ENCODE measurements at regions not wholly inside any gene's neighbourhood (a gene's known extent, or its start where the extent isn't known, plus 50 kb on each side); places are given as distances from the start of the nearest gene placed in this dataset.
"Not testable (repeated sequence)": the region's sequence is repeated elsewhere in the genome, so short reads cannot be mapped to it uniquely, and the experiment has no call there.

DNA sequence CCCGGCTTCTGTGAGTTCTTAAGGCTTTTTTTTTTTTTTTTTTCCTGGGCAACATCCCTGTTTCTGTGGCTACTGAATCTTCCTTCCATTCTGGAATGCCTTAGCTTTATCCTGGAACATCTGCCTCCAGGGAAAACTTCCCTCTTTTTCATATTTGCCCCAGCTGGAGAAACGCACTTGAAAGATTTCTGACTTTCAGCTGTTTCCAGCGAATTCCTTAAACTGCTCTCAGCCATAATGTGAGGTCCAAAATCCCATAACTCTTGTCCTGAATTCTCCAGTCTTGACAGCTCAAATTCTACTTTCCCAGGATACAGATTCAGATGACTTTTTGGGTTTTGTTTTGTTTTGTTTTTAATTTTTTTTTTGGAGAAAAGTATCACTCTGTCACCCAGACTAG is 263.6 kb upstream of the AUTS2 start:
- DNase-seq, result no peak

DNA sequence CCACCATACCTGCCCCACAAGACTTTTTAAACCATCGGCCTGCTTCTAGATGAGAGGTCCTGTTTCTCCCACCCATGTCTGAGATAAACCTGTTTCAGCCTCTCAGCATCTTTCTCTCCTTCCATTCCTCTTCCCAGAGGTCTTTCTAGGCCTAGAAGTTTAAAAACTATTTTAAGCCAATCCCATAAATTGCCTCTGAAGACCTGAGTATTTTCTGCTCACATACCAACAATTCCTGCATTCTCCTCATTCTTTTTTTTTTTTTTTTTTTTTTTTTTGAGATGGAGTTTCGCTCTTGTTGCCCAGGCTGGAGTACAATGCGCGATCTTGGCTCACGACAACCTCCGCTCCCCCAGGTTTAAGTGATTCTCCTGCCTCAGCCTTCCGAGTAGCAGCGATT is 262.9 kb upstream of the AUTS2 start:
- DNase-seq, result no peak

DNA sequence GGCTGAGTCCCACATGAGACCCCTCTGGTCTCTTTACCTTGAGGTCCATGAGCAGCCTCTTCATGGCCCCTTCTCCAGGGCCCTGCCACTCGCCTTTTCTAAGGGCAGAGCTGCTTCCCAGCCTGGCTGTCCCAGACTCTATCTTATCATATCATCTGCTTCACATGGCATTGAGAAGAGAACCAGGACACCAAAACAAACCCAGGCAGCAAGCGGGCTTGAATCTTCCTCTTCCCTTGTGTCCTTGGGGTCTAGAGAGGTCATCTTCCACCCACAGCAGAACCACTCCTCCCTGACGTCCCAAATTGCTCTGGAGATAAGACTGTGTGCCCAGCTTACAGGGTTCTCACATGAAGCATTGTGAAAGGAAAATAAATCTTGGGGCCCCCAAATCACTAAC is 261.3 kb upstream of the AUTS2 start:
- DNase-seq, result no peak

DNA sequence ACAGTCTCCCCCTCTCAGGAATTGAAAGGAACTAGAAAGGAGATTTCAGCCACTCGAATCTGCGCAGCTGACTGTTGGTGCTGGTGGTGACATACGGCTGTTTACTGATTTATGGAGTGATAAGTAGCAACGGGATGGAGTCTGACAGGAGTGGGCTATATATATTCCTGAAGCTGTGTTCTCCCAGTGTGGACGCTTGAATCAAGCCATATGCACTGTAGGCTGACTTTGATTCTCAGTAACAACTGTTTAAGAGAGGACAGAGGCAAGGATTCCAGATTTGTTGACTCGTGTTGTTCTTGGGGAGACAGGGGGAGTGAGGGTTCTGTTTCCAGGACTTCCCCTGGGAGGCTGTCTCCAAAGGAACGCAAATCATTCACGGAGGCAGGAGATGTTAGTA is 260.1 kb upstream of the AUTS2 start:
- no peak for DNase-seq

DNA sequence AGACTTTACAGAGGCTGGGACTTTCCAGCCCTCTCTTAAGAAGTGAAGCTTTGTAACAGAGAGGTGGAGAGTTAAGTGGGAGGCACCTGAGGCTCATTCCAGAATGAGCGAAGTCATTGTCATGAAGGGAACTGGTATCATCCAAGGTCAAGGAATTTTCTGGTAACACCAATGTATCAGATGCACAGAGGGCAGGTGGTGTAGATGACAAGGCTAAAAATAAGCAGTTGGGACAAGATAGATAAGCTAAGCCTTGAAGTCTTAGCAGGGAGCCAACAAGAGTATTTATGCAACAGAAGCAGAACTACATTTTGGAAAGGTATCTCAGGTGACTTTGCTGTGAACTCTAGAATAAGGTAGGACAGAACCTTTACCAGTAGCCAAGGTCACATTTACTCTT is 257.0 kb upstream of the AUTS2 start:
- no peak for DNase-seq

DNA sequence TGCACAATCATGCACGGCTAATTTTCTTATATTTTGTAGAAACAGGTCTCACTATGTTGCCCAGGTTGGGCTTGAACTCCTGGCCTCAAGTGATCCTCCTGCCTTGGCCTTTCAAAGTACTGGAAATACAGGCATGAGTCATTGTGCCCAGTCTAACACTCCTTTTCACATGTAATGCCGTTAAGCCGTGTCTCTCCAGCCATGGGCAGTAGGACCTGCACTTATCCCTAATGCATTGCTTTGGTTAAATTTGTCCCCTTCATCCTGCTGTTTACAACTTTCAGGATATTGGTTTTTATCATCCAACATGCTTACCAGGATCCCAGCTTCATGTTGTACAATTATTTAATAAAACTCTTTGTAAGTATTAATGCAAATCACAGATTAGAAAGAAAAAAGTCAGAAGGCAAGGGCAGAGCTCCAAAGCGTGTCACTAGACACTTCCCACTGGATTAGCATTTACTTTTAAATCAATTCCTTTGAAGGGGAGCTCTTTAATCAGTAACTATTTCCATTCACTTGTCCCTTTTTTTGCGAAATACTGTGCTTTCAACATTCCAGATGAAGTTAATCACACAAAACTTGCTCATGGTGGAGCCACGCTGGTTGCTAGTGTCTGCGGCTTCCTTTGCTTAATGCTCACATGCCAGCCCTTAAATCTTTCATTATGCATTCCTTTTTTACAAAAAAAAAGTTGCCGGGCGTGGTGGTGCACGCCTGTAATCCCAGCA is 256.0 kb upstream of the AUTS2 start:
- DNase-seq, result no peak

DNA sequence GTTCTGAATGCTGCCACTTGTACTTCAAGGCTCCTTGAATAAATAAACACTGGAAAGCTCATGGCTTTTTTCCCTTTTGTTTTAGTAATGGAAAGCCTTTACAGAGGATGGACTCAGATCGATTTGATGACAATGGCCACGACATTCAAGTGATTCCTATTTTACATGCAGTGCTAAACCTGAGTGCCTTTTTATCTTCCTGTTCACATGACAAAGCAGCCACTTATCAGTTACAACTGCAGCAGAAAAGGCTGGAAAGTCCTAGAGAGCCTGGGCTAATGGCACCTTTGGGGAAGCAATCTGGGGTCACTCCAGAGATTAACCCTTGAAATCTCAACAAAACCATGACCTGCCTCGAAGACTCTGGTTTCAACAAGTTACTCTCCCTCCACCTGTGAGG is 249.0 kb upstream of the AUTS2 start:
- no peak for DNase-seq

DNA sequence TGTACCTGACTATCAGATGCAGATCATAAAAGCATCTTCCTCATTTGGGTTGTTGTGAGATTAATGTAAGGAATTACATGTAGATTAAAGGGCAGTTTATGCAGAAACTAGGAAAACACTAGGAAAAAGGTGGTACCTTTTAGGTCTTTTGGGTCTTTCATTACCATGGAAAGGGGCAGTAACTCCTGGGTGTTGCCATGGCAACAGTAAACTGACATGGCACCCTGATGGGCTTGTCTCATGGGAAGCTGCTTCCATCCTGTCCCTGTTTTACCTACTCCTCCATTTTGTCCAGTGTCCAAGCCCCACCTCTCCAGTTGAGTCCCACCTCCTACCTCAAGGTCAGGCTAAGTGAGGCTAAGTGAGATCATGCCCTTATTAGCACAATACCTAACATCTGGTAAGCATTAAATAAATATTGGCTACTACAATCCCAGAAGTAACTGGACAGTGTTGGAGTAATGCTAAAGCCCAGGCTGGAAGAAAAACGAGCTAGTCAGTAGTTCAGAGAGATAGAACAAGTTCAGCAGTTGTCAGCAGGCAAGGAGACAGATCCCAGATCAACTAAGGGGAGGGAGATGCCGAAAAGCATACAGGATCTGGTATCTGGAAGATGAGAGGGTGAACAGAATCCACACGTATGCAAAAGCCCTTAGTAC is 240.0 kb upstream of the AUTS2 start:
- DNase-seq, result no peak

DNA sequence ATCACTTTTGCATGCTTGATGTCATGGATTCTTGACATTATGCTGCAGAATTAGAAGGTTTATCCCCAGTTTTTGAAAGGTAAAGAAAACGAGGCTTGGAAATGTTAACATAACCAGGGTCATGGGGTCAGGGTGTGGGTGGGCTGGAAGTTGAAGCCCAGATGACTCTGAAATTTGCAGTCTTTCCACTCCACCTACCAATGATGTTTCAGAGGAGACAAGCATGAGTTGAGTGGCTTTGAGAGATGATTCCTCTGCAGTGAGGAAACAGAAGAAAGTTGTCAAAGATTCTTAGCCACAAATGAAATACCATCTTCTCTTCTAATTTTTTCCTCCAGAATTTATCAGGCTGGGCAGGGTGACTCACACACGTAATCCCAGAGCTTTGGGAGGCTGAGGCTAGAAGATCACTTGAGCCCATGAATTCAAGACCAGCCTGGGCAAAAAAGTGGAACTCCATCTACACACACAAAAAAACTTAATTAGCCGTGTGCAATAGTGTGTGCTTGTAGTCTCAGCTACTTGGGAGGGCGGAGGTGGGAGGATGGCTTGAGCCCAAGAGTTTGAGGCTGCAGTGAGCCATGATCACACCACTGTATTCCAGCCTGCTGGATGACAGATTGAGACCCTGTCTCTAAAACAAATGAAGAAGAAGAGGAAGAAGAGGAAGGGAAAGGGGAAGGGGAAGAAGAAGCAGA is 239.1 kb upstream of the AUTS2 start:
- no peak for DNase-seq

DNA sequence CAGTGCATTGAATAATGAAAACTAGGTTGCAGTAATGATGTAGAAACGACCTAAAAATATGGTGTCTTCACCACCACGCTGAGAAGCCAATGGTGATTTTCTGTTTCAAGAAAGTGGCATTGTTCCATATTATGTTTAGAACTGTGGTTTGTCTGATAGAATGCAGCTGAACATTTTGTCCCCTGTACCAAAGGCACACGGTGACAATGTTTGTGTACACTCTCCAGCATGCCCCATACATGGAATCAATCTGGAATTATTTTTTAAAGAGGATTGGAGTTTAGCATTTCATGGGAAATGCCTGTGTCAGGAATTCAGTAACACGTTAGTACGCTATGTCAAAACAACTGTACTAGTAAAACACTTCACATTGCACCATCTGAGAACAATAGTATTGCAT is 237.4 kb upstream of the AUTS2 start:
- DNase-seq, result no peak

DNA sequence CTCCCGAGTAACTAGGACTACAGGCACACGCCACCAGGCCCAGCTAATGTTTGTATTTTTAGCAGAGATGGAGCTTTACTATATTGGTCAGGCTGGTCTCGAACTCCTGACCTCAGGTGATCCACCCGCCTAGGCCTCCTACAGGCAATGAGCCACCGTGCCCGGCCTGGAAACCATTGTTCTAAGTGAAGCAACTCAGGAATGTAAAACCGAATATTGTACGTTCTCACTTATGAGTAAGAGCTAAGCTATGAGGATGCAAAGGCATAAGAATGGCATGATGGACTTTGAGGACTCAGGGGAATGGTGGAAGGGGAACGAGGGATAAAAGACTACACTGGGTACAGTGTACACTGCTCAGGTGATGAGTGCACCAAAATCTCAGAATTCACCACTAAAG is 235.1 kb upstream of the AUTS2 start:
- no peak for DNase-seq

DNA sequence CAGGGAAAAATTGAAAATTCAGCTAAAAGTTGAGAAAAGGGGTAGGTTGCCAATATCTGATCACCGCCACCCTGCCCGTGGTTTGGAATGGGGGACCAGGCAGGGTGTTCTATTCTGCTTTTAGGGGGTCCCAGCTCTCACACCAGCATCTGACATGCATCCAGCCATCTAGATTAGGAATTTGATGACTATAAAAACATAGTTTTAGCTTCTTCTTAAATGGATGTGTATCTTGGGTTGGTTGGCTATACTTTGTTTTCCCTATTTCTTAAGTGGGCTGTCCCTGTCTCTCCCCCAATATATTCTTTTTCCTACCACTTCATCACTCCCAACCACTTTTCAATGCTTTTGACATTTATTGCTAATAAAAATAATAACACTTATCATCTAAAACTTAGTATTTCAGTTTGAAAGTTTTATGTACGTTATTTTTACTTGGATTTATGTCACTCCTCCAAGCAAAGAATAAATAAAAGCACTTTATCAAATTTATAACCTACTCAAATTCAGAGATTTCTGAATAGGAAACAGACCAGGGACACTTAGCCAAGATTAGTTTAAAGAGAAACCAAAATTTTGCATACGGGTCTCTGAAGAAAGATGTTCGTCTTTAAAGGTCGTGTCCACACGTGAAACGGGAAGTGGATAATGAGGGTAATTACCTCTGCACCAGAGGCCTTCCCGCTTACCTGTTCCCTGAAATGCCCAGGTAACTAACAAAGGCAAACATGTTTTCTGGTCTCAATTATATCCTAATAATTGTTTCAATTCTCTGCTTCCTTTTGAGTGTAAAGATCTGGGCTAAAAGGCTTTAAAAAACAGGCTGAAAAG is 233.2 kb upstream of the AUTS2 start:
- no peak for DNase-seq

DNA sequence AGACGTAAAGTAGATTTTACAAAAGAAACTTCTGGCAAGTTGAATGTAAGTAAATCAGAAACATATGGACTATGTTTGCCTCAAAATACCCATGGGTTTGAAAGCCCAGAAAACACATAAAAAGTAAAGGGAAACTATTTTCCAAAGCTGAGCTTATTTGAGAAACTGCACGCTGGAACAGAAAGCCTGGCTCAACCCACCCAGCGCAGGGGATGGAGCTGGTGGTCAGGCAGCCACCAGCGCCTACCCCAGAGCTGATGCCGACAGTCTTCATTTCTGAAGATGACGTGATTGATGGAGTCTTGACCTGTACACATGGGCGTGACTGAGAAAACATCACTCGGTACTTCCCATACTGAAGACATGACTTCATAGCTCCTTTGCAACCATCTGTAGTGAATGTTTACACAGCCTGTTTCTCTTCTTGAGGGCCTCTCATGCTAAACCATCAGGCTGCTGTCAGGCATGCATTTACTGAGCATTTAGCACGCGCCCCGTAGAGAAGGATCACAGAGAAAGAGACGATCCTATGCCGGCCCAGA is 232.6 kb upstream of the AUTS2 start:
- no peak for DNase-seq

DNA sequence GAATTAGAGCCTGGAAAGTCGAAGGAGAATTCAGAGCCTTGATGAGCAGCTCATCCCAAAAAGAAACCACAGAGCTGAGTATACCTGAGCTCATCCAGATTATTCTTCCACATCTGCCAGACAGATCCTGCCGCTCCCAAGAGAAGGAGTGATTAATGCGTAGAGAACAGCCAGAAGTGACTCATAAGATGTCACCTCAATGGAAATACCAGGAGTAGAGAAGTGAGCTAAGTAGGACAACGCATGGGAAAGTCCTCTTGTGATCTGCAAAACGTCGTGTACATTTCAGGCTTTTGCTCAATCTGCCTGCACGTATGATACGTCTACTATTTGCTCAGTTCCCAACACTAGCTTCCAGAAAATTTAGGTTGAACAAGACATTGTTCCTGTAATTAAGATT is 230.5 kb upstream of the AUTS2 start:
- DNase-seq, result no peak

DNA sequence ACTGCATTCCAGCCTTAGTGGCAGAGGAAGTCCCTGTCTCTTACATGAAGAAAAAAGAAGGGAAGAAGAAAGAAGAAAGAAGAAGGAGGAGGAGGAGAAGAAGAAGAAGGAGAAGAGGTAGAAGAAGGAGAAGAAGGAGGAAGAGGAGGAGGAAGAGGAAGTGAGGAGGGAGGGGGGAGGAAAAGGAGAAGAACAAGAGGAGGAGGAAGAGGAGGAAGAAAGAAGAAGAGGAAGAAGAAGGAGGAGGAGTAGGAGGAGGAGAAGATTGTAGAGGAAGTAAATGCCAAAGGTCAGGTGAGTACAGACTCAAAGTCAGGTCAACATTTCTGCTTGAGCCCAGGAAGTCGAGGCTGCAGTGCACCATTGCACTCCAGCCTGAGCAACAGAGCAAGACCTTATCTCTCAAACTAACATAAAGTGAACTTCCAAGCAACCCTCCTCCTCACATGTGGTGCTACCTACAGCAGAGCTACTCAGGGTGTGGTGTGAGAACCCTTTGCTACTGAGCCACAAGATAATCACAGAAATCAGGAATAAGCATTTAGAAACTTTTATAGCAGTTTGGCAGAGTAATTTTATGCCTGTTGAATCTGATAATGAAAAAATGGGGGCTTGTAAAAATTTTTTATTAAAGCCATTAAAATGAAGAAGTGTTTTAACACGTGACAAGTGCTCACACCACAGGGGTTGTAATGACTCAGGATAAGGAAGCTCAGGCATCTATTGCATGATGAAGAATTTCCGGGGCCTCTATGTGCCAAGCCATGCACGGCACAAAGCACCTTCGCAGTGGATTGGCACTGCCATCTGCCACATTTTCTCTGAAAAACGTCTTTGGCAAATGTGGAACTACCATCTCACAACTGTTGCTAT is 224.9 kb upstream of the AUTS2 start:
- no peak for DNase-seq

DNA sequence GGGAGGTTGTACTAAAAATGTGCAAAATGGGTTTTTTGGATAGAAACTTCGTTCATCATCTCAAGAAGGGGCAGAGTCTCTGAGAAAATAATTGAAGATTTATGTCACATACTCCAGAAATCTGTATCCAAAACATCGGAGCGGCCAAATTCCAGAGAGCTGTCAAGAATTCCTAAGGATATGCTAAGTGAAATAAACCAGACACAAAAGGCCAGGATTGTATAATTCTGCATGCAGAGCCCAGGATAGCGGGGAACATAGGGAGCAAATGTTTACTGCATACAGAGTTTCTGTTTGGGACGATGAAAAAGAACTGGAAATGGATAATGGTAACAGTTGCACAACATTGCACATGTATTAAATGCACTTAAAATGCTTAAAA is 224.2 kb upstream of the AUTS2 start:
- DNase-seq, result no peak

DNA sequence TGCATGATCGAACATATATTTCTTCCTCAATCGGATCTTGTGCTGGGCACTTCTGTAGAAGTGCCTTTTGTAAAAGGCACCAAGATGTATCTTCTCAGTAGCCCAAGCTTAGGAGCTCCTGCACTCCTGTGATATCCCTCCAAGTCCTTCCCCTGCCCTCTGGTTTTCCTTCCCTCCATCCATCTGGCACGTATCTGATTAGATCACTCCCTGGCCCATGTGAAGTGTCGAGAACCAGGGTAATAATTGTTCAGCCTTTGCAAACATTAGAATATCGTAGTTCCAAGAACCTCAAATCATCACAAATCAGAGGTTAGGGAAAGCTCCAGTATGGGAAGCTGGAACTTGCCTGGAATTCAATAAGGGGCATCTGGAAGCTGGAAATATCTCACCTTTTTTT is 221.1 kb upstream of the AUTS2 start:
- no peak for DNase-seq

DNA sequence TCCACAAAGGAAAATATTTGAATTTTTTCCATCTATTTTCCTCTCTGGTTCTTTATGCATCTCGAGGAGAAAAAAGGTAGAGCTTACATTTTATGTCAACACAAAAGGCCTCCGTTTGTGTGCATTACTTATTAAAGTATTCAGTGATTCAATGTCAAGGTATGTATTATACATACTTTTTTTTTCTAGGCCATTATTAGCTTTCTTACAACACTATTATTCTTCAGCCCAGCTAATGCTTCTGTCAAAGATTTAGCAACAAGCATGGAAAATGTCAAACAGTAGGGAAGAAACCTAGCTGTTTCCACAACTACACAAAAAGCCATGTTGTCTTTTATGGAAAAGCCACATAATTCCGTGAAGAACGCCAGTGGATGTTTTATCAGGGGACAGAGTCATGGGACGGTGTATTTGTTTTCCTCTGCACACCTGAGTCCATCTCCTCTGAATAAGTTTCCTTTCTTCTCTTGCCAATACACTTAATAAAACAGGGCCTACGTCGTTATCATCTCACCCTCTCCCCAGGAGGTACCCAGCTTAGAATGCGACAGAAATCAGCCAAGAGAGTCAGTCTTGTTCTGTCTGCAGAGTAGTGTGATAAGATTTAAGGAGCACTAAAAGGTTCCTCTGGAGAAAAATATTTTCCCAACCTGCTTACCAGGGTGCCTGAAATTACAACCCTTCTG is 209.7 kb upstream of the AUTS2 start:
- no peak for DNase-seq

DNA sequence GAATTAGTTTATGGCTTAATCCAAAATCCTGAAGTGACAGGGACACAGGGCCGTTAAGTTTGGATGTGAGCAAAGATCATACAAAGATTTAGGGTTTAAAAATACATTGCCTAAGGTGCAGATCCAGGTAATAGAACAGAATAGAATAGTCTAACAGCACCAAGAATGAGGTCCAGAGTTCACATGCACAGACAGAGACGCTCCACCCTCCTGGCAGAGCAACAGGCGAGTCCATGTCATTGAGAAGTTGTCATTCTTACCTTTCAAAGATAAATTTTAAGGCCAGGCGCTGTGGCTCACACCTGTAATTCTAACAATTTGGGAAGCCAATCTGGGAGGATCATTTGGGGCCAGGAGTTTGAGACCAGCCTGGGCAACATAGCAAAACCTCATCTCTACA is 209.1 kb upstream of the AUTS2 start:
- no peak for DNase-seq

DNA sequence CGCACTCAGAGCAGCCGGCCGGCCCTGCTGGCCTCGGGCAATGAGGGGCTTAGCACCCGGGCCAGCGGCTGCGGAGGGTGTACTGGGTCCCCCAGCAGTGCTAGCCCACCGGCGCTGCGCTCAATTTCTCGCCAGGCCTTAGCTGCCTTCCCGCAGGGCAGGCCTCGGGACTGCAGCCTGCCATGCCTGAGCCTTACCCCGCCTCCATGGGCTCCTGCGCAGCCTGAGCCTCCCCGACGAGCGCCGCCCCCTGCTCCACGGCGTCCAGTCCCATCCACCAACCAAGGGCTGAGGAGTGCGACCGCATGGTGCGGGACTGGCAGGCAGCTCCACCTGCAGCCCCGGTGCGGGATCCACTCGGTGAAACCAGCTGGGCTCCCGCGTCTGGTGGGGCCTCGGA is 204.4 kb upstream of the AUTS2 start:
- DNase-seq, result not testable (repeated sequence)

DNA sequence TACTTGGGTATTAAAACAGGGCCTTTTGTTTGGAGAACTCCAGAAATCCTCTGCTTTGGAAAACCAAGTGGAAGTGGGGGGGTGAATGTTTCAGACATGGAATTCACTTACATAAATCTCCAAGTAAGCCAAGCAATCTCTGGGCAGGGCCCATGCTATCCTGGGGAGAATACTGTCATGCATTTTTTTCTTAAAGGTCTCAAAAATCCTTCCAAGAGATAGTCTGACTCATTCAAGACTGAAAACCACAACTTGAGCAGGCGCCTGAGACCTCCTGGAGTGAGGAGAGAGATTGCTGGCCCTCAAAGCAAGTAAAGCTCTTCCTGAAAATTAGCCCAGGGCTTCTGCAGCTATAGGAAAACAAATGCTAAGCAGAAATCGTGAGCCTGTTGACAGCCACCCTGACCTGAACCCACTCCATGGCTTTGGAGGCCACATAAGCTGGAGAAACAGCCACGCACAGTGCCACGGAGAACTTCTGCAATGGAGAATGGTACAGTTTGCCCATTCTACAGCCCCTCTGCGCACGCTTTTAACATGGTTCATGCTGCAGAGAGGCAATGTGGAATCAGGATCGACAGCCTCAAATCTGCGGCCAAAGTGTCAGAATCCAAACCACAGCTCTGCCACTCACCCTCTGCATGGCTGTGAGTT is 203.1 kb upstream of the AUTS2 start:
- no peak for DNase-seq

All from NCI-H1048 (cell line).